SW480 (cell line): ENCODE measurements at regions not wholly inside any gene's neighbourhood (a gene's known extent, or its start where the extent isn't known, plus 50 kb on each side); places are given as distances from the start of the nearest gene placed in this dataset.

Experiments
- DNase-seq: peaks from one replicate; pipeline ENCODE4 v3.0.0-alpha.2; 2016; ENCODE audit warnings: low spot score

DNA sequence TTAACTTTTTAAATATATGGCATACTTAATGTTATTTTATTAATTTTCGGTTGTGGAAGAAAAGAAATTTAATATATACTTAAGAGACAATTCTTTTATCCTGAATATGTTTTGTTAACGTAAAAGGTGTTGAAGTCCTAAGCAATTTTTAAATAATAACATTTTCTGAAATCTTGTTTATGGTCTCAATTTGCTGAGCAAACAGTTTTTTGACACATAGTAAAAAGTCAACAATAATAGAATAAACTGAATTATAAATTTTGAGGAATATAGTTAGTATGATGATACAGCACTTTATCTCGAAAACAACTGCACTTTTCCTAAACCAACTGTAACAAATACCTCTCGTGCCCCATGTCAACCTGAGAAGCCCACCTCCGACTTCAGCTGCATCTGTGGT is 229.8 kb upstream of the TARS1 start:
- no peak for DNase-seq

DNA sequence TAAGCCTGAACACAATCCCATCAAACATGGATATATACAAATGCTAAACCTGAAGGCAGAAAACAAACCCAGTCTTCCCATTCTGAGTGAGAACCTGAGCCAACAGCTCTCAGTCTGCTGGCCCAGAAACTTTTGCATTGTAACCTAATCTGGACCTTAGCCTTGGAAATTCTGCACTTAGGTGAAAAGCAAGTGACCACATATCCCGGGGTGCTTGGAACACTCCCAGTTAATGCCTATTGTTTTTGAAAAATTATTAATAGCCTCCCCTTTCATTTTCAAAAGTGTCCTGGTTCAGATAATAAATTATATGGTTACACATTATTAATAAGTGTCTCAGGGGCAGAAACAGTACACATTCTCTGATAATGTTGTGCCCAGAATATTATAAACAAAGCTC is 228.3 kb upstream of the TARS1 start:
- DNase-seq = no peak

DNA sequence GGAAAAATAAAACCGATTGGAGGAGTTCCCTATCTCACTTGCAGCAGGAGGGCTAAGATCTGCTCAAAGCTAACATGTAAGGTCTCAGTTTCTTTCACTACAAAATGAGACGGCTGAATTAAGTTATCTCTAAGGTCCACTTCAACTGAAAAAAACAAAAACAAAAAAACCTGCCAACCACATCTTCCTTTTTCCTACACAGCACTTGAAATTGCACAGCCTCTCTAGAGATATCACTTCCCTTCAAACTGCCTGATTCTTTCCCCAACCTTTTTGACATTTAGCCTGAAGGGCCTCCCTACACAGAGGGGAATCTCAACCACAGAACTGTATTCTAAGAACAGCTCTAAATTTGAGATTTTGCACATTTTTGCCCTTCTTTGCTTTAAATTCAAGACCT is 227.9 kb upstream of the TARS1 start:
- no peak for DNase-seq

- DNase-seq = no peak
These were observed 217.0 kb upstream of the TARS1 start for GRCh38 chr5:33223563-33224284.

- DNase-seq = no peak
These were observed 216.3 kb upstream of the TARS1 start for GRCh38 chr5:33224285-33224961.

DNA sequence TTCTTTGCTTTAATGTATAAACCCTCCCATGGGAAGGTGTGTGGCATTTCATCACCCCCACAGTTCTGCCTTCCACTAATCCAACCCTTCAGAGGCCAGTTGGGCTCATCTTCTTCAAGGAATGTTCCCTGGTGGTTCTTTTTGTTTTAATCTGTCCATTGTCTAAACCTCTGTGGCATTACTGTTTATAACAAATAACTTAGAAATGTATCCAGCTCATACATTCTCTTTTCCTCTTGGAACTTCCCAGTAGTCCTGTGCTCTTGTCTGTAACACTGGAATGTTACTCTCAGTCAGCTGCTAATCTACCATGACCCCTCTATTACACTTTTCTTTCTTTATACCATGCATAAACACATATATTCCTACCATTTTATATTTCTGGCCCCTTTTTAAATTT is 213.5 kb upstream of the TARS1 start:
- no peak for DNase-seq

DNA sequence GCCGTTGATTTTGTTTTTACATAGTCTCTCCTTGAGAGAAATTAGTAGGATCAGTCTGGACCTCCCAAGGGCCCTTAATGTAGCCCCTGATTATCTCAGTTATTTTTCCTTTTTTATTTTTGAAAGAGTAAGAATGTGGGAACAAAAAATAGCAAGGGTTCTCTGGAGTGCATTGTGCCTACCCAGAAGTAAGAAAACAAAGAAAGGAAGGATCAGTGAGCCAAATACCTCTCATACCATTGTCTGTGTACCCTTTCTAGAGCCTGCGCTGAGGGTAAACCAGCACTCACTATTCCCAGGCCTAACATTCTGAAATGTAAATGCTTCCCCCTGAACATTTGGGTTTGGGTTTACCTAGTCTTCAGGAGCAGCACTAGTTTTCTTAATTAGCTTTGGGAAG is 213.0 kb upstream of the TARS1 start:
- no peak for DNase-seq

- DNase-seq = no peak
These were observed 212.6 kb upstream of the TARS1 start for GRCh38 chr5:33228149-33228548.

DNA sequence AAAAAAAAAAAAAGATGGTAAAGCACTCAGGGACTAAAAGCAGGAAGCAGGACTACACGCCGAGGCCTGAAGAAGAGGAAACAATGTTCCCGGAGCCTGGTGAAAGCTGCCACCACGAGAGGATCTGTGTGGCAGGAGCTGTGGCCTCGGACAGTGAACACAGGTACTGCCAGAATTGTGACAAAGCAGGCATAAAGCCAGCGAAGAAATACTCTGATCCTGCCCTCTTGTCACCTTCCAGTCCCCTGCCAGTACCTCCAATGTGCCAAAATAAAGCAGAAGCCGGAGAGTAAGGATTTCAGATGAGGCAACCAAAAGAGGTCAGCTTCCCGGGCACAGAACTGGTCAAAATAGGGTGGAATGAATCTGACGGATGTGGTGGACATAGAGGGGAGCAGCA is 211.5 kb upstream of the TARS1 start:
- DNase-seq = no peak

- no peak for DNase-seq
These were observed 210.2 kb upstream of the TARS1 start for GRCh38 chr5:33230467-33231078.

- no peak for DNase-seq
These were observed 209.5 kb upstream of the TARS1 start for GRCh38 chr5:33231214-33231710.

GRCh38 chr5:33231935-33232334 is 208.8 kb upstream of the TARS1 start:
- DNase-seq = no peak

DNA sequence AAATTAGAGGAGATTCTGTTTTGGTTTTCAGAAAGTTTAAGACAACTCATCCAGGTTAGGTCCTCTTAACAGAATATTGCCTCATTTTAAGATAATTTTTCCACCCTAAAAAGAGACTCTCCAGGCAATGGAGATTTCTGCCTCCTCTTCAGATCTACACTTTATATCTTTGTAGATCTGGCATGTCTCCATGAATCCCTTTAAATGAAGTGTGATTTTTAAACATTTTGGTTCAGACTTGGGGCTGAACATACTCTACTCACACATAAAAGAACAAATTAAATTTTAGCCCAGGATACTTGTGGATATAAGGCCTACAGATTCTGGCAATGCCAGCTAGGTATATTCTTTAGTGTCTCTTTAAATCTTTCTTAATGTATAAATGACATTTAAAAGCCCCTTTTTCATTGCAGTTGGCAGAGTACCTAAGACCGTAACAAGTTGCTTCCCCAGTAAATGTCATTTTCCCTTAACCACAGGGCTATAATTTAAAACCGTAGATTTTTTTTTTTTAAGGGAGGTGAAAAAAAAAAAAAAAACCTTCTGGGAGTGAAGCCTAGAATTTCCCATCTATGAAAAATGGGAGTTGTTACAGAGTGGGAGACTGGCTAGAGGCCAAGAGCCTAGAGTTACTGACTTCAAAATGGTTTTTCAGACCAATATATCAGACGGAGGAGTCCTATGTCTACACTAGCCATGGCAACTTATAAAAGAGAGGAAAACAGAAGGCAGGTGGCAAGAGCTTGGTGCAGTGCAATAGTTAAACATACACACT is 207.8 kb upstream of the TARS1 start:
- DNase-seq = no peak

- DNase-seq = no peak
These were observed 205.5 kb upstream of the TARS1 start for GRCh38 chr5:33235304-33235703.

DNA sequence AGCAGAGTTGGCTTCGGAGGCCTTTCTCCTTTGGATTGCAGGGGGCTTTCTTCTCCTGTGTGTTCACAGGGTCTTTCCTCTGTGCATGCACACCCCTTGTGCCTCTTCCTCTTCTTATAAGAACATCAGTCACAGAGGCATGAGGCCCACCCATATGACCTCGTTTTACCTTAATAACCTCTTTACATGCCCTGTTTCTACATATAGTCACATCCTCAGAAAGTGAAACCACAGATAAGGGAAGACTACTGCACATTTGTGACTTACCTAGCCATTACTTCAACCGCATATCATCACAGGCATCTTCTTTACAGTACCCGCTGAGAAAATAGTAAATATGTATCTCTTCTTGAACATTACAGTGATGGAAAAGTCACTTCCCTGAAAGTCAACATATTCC is 204.9 kb upstream of the TARS1 start:
- no peak for DNase-seq

DNA sequence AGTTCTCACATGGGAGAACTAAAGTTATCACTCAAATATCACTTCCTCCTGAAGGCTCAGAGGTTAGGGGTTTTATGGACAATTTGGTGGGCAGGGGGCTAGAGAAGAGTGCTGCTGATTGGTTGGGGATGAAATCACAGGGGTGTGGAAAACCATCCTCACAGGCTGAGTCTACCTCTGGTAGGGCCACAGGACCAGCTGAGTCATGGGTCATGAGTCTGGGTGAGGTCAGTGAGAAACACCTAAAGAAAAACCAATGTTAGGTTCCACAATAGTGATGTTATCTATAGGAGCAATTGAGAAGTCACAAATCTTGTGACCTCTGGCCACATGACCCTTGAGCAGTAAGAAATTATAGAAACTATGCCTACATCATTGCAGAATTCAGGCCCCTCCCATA is 203.3 kb upstream of the TARS1 start:
- no peak for DNase-seq

GRCh38 chr5:33238826-33239695 is 201.7 kb upstream of the TARS1 start:
- no peak for DNase-seq

DNA sequence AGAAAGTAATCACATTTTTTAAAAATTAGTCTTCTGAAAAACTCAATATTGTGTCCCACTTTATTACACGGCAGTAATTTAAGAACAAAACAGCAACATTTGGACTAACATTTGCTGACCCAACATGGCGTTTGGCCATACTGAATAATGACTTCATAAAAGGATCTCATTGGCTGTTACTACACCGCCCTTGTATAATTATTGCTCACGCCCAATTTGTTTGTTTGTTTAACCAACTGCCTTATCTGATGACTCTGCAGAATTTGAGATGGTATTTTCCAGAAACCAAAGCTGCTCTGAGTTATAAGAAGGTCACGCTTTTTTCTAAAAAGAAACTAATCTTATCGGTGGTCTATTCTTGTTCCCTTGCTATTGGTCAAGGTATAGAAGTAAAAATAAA is 200.2 kb upstream of the TARS1 start:
- DNase-seq = no peak

DNA sequence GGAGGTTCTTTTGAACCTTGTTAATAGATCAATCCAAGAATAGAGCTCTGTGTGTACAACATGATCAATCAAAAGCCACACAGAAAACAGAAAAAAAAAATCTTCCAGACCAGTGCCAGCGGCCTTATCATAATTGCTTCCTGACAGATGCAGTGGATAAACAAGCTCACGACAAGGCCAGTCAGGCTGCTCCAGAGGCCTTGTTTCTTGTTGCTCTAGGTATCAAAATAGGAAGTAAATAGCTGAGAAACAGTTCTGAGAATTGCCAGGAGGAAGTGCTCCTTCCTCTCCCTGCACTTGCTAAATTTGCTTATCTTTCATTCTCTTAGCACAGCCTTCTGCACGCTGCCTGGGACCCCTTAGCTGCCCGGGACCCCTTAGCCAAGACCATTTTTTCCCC is 199.0 kb upstream of the TARS1 start:
- no peak for DNase-seq

GRCh38 chr5:33242277-33242676 is 198.5 kb upstream of the TARS1 start:
- DNase-seq = no peak

DNA sequence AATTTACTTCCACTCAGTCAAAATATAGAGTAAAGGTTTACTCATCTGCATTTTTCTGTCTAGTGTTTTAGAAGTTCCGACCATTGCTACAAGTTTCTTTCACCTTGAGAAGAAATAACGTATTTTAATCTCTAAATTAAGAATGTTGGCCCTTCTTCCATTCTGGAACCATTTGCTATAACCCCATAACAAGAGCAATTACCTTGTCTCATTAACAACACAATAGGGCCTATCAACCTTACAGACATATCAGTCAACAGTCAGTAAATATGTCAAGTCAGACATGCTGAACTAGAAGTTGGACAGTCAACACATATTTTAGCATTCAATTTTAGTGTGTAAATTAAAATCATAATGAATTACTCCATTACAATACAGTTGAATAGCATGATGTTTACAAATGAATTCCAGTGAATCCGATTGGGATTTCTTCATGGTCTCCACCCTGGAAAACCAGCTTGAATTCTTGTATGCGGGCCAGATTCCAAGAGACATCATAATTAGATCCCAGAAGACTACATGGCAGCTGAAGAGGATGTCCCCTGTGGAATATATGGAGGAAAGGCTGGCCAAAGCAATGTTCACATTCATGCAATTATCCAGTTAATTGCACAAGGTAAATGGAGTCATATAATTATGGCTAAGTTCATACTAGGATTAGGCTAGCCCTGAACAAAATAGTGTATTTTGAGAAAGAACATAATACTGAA is 196.2 kb upstream of the TARS1 start:
- no peak for DNase-seq
